GM12872 (cell line): ENCODE measurements at regions not wholly inside any gene's neighbourhood (a gene's known extent, or its start where the extent isn't known, plus 50 kb on each side); places are given as distances from the start of the nearest gene placed in this dataset.

Experiments
- TF ChIP-seq, protein P1 (sequence below): IDR thresholded peaks from 3 replicates; pipeline ENCODE4 v1.5.1; 2011; ENCODE audit warnings: low read depth, mild to moderate bottlenecking, low read length, moderate library complexity; ENCODE audit not compliant: insufficient read depth

GRCh38 chr2:52144590-52144989 is 1112.7 kb upstream of the NRXN1 start:
- TF ChIP-seq, protein P1, sequence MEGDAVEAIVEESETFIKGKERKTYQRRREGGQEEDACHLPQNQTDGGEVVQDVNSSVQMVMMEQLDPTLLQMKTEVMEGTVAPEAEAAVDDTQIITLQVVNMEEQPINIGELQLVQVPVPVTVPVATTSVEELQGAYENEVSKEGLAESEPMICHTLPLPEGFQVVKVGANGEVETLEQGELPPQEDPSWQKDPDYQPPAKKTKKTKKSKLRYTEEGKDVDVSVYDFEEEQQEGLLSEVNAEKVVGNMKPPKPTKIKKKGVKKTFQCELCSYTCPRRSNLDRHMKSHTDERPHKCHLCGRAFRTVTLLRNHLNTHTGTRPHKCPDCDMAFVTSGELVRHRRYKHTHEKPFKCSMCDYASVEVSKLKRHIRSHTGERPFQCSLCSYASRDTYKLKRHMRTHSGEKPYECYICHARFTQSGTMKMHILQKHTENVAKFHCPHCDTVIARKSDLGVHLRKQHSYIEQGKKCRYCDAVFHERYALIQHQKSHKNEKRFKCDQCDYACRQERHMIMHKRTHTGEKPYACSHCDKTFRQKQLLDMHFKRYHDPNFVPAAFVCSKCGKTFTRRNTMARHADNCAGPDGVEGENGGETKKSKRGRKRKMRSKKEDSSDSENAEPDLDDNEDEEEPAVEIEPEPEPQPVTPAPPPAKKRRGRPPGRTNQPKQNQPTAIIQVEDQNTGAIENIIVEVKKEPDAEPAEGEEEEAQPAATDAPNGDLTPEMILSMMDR, result no peak

DNA sequence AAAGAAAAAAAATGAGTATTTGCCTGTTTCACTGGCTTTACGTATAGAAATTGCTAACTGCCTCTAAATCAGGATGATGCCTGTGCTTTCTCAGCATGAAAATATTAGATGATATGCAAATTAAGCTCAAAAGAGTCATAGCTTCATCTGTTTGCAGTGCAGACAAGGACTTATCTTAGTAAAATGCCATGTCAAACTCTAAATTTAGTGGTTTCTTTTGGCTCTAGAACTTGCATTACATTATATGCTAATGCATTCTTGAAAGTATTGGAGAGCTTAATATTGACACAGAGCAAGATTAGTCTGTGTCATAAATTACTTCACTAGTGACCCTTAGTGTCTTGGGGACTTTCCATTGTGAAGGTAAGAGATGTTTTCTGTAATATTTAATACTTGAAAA is 1109.1 kb upstream of the NRXN1 start:
- TF ChIP-seq, protein P1, result no peak

GRCh38 chr2:52139241-52139640 is 1107.3 kb upstream of the NRXN1 start:
- TF ChIP-seq, protein P1, result no peak

- TF ChIP-seq, protein P1, result no peak
These were observed 1103.3 kb upstream of the NRXN1 start for GRCh38 chr2:52135235-52135634.

DNA sequence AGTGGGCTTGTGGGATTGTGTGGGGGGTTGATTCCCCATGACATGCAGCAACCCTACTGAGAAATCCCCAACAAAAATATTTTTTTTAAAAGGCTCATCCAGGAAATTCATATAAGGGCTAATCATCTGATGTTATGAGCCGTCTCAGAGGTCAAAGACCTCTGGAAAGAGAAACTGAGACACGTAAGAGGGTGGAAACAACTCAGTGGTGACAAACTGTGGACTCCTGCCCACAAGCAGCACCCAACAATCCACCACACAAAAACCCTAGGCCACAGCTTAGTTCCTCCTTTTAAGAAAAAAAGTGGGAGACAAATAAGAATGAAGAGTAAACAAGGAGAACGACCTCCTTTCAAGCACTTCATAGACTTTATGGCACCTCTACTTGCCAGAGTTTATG is 1096.1 kb upstream of the NRXN1 start:
- TF ChIP-seq, protein P1, result no peak

DNA sequence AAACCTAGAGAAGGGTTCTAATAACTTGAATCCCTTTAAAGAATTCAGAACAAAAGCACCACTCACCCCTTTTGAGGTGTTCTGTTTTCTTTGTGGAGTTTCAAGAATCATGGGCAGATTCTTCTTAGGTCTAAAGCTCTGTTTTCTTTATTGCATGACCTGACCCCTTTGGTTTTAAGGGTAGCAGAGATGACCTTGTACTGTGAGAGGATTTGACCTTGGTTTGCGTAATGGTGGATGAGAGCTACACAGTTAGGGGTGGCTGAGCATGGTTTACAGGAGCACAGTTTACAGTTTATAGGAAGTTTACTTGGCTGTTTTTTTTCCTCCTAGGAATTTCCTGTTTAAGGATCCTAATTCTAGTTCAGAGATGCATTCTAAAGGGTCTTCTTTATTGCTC is 1095.6 kb upstream of the NRXN1 start:
- TF ChIP-seq, protein P1, result no peak

DNA sequence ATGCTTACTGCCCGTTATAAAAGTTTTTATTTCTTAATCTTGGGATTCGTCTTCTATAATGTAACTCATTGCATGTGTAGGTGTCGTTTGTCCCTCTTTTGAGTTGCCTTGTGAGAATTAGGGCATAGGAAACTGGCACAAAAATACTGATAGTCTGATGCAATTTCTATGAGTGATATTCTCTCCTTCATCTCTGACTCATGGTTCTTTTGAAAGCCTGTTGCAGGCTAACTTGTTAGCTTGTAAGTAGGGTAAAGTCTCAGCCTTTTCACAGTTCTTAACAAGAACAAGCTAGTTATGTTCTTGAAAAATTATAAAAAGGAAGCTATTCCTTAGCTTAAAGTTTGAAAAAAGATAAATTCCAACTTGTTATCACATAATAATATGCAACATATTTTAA is 1085.4 kb upstream of the NRXN1 start:
- TF ChIP-seq, protein P1, result no peak

DNA sequence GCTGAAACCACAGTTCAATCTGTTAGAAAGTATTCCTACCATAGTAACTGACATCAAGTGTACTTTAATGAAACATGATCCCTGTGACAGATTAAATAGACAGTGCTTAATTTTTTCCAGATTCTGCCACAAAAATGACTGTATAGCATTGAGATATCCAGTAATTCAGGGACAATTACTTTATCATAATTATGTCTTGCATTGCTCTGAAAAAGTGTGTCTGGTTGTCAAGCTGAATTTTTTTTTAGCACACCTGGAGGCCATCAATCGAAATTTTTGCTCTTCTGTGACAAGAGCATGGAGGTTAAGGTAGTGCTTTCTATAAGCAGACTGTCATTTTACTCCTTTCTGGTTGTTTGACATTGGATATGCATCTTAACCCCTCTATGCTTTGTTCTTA is 1083.8 kb upstream of the NRXN1 start:
- TF ChIP-seq, protein P1, result no peak
